ENCODE measurements at regions not wholly inside any gene's neighbourhood (a gene's known extent, or its start where the extent isn't known, plus 50 kb on each side); places are given as distances from the start of the nearest gene placed in this dataset.

- Histone ChIP-seq H3K27ac (ENCODE audit: extremely low read depth, low read depth, low read length) (no peak overlapping the region), H3K36me3 (ENCODE audit: control insufficient read depth in 2 of 2, insufficient read depth in 1 of 2, low read length in 2 of 2) (no peaks in the 10 kb centered on the region), H3K9me3 (ENCODE audit: control insufficient read depth, insufficient read depth, low read depth, low read length) (no peaks in the 10 kb centered on the region), H3K4me1 (ENCODE audit: control insufficient read depth, insufficient read depth, low read length) (no peaks in the 10 kb centered on the region), H3K4me3 (ENCODE audit: low read depth, low read length) (no peak overlapping the region)
- CTCF ChIA-PET: no interaction called here
- POLR2A ChIA-PET: no interaction called here
- TF ChIP-seq ZNF37A (tag by site-specific recombination; IDR thresholded peaks at IDR 0.05): no peak
- no peak for TF ChIP-seq ZNF843 (tag by site-specific recombination; IDR thresholded peaks at IDR 0.05)
- no peak for TF ChIP-seq ZNF791 (tag by site-specific recombination; IDR thresholded peaks at IDR 0.05)
- TF ChIP-seq ZFP41 (tag by site-specific recombination; IDR thresholded peaks at IDR 0.05; ENCODE audit: borderline replicate concordance): no peak
- TF ChIP-seq, protein P1, sequence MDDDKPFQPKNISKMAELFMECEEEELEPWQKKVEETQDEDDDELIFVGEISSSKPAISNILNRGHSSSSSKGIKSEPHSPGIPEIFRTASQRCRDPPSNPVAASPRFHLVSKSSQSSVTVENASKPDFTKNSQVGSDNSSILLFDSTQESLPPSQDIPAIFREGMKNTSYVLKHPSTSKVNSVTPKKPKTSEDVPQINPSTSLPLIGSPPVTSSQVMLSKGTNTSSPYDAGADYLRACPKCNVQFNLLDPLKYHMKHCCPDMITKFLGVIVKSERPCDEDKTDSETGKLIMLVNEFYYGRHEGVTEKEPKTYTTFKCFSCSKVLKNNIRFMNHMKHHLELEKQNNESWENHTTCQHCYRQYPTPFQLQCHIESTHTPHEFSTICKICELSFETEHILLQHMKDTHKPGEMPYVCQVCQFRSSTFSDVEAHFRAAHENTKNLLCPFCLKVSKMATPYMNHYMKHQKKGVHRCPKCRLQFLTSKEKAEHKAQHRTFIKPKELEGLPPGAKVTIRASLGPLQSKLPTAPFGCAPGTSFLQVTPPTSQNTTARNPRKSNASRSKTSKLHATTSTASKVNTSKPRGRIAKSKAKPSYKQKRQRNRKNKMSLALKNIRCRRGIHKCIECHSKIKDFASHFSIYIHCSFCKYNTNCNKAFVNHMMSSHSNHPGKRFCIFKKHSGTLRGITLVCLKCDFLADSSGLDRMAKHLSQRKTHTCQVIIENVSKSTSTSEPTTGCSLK (tag by site-specific recombination; IDR thresholded peaks at IDR 0.05): no peak
- TF ChIP-seq PRDM1 (tag by site-specific recombination; IDR thresholded peaks at IDR 0.05): no peak
- TF ChIP-seq, protein P2, sequence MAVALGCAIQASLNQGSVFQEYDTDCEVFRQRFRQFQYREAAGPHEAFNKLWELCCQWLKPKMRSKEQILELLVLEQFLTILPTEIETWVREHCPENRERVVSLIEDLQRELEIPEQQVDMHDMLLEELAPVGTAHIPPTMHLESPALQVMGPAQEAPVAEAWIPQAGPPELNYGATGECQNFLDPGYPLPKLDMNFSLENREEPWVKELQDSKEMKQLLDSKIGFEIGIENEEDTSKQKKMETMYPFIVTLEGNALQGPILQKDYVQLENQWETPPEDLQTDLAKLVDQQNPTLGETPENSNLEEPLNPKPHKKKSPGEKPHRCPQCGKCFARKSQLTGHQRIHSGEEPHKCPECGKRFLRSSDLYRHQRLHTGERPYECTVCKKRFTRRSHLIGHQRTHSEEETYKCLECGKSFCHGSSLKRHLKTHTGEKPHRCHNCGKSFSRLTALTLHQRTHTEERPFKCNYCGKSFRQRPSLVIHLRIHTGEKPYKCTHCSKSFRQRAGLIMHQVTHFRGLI (tag by site-specific recombination; IDR thresholded peaks at IDR 0.05): no peak
- no peak for TF ChIP-seq ZIC2 (tag by site-specific recombination; IDR thresholded peaks at IDR 0.05)
- TF ChIP-seq ZNF155 (tag by site-specific recombination; IDR thresholded peaks at IDR 0.05): no peak
- no peak for TF ChIP-seq OVOL3 (tag by site-specific recombination; IDR thresholded peaks at IDR 0.05)
- no peak for TF ChIP-seq SCRT1 (tag by site-specific recombination; IDR thresholded peaks at IDR 0.05; ENCODE audit: borderline replicate concordance)
- no peak for TF ChIP-seq ZNF404 (tag by site-specific recombination; IDR thresholded peaks at IDR 0.05)
- no peak for TF ChIP-seq ZNF16 (tag by site-specific recombination; IDR thresholded peaks at IDR 0.05; ENCODE audit: low read depth)
- no peak for TF ChIP-seq ZXDB (tag by site-specific recombination; IDR thresholded peaks at IDR 0.05)
- no peak for TF ChIP-seq ZNF585B (tag by site-specific recombination; IDR thresholded peaks at IDR 0.05)
- TF ChIP-seq ZSCAN18 (tag by site-specific recombination; IDR thresholded peaks at IDR 0.05): no peak
- TF ChIP-seq ZBTB48 (tag by site-specific recombination; IDR thresholded peaks at IDR 0.05): no peak
- TF ChIP-seq ZNF624 (tag by site-specific recombination; IDR thresholded peaks at IDR 0.05): no peak
- no peak for TF ChIP-seq KLF16 (tag by site-specific recombination; IDR thresholded peaks at IDR 0.05)
These were observed 1745.4 kb downstream of the SLITRK1 start for GRCh38 chr13:82136880-82137279.

GRCh38 chr13:82129281-82129680 is 1753.0 kb downstream of the SLITRK1 start:
- POLR2A ChIA-PET: no interaction called here
- CTCF ChIA-PET: no interaction called here
- TF ChIP-seq ZNF148 (tag by site-specific recombination; IDR thresholded peaks at IDR 0.05; ENCODE audit: borderline replicate concordance) (no peak), ZNF677 (tag by site-specific recombination; IDR thresholded peaks at IDR 0.05) (no peak), IKZF3 (tag by site-specific recombination; IDR thresholded peaks at IDR 0.05) (no peak)

More at GRCh38 chr13:82129281-82129680, 1753.0 kb downstream of the SLITRK1 start:
- H3K4me1 ChIP-seq (ENCODE audit: control insufficient read depth, insufficient read depth, low read length): no peaks in the 10 kb centered on the region
- no peaks in the 10 kb centered on the region for H3K36me3 ChIP-seq (ENCODE audit: control insufficient read depth in 2 of 2, insufficient read depth in 1 of 2, low read length in 2 of 2)
- no peaks in the 10 kb centered on the region for H3K9me3 ChIP-seq (ENCODE audit: control insufficient read depth, insufficient read depth, low read depth, low read length)
- H3K4me3 ChIP-seq (ENCODE audit: low read depth, low read length): no peak overlapping the region
- no peak overlapping the region for H3K27ac ChIP-seq (ENCODE audit: extremely low read depth, low read depth, low read length)
